ENCODE measurements at regions not wholly inside any gene's neighbourhood (a gene's known extent, or its start where the extent isn't known, plus 50 kb on each side); places are given as distances from the start of the nearest gene placed in this dataset.

DNA sequence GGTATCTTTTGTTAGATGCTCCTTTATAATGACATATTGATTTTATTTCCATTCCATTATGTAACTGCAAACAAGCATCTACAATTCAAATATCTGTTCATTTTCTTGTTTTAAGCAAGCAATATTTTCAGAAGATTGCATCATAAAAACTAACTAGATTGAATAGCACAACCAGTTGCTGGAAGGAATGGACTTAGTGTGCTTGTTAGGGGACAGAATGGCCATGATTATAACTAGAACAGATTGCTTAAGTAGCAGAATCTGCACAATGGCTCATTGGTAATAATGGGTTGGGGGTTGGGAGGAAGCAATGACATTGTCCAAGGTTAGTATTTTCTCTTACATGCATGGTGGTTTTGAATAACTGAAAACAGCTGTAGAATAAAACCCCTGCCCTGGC, 939.5 kb downstream of the SLC16A7 start:
- Histone ChIP-seq H3K4me1 (replicated peaks in 1 of 2; ENCODE audit: control insufficient read depth in 2 of 2, insufficient read depth in 2 of 2, low read length in 2 of 2) (no peaks in the 10 kb centered on the region), H3K79me2 (ENCODE audit: control insufficient read depth, insufficient read depth, low read length) (no peaks in the 10 kb centered on the region), H3K9me3 (replicated peaks; ENCODE audit: control insufficient read depth, insufficient read depth, low read depth, low read length) (no peaks in the 10 kb centered on the region; the same call in 1 of the 2 replicates), H3K27ac (ENCODE audit: extremely low read depth, low read depth, low read length) (no peak overlapping the region), H3K4me3 (no peak overlapping the region), H4K20me1 (replicated peaks; ENCODE audit: control insufficient read depth, insufficient read depth, low read length) (no peaks in the 10 kb centered on the region), H2AFZ (ENCODE audit: low read depth, low read length) (no peak overlapping the region), H3K9ac (ENCODE audit: insufficient read depth in 1 of 2, low read depth in 2 of 2, low read length in 2 of 2) (no peak overlapping the region), H3K4me2 (ENCODE audit: insufficient read depth, low read length) (no peak overlapping the region), H3K27me3 (ENCODE audit: control insufficient read depth in 2 of 2, insufficient read depth in 2 of 2, low read length in 2 of 2) (no peaks in the 10 kb centered on the region), H3K36me3 (ENCODE audit: control insufficient read depth, insufficient read depth, low read length) (no peaks in the 10 kb centered on the region), H3K9me1 (ENCODE audit: control insufficient read depth, insufficient read depth, low read length) (no peaks in the 10 kb centered on the region)
- CTCF ChIA-PET (ENCODE audit: low intra/inter-chr PET ratio) = no interaction called here
- in situ Hi-C loops (cut with MboI) (no loop called here), intact Hi-C loops (cut with micrococcal nuclease) (no loop called here)
- TF ChIP-seq CEBPG (CRISPR knock-in tag; IDR thresholded peaks at IDR 0.05) = no peak
- peak in 1 of 2 experiments; percentile 39; a peak in 1 of 4 replicates for TF ChIP-seq CEBPG (tag; conservative IDR thresholded peaks at IDR 0.05 in 1 of 2, IDR thresholded peaks at IDR 0.05 in 1 of 2)
- no peak for TF ChIP-seq RAD51 (IDR thresholded peaks at IDR 0.05; ENCODE audit: borderline replicate concordance, low read depth)
- ATAC-seq (no peak), DNase-seq (ENCODE audit: extremely low read depth in 1 of 4, low spot score in 3 of 4) (no peak), FAIRE-seq (no peak)
- POLR2A ChIA-PET = no interaction called here
- BruUV-seq (replicated peaks) = no TSS peak

DNA sequence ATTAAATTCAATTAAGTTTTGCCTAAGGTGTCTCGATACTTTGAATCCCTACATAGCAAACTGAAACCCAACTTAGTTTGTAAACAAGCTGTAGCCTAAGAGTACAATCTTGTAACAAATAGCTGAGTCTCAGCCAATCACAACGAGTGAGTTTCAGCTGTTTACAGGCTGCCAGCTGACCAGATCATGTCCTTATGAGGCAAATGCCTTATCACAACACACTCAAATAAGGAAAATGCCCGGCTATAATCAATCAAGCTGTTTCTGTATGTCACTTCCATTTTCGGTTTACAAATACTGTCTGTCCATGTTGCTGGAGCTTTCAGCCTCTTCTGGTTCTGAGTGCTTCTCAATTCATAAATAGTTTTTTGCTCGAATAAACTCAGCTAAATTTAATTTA, 943.8 kb downstream of the SLC16A7 start:
- Histone ChIP-seq H3K9me3 (replicated peaks; ENCODE audit: control insufficient read depth, insufficient read depth, low read depth, low read length) (no peaks in the 10 kb centered on the region; the same call in 1 of the 2 replicates), H3K9me1 (ENCODE audit: control insufficient read depth, insufficient read depth, low read length) (no peaks in the 10 kb centered on the region), H3K4me1 (replicated peaks in 1 of 2; ENCODE audit: control insufficient read depth in 2 of 2, insufficient read depth in 2 of 2, low read length in 2 of 2) (no peaks in the 10 kb centered on the region), H3K36me3 (ENCODE audit: control insufficient read depth, insufficient read depth, low read length) (no peaks in the 10 kb centered on the region), H3K4me2 (ENCODE audit: insufficient read depth, low read length) (no peak overlapping the region), H3K27ac (ENCODE audit: extremely low read depth, low read depth, low read length) (no peak overlapping the region), H3K9ac (ENCODE audit: insufficient read depth in 1 of 2, low read depth in 2 of 2, low read length in 2 of 2) (no peak overlapping the region), H3K27me3 (ENCODE audit: control insufficient read depth in 2 of 2, insufficient read depth in 2 of 2, low read length in 2 of 2) (no peaks in the 10 kb centered on the region), H3K4me3 (no peak overlapping the region), H2AFZ (ENCODE audit: low read depth, low read length) (no peak overlapping the region), H4K20me1 (replicated peaks; ENCODE audit: control insufficient read depth, insufficient read depth, low read length) (no peaks in the 10 kb centered on the region), H3K79me2 (ENCODE audit: control insufficient read depth, insufficient read depth, low read length) (no peaks in the 10 kb centered on the region)
- FAIRE-seq = no peak
- 2% methylated on average over 5 of the region's 5 CpGs for WGBS (ENCODE audit: insufficient coverage, low coverage, missing lambda C conversion rate)
- ChIA-PET CTCF (ENCODE audit: low intra/inter-chr PET ratio) (no interaction called here), POLR2A (no interaction called here)
- BruUV-seq (replicated peaks) = no TSS peak
- TF ChIP-seq, protein P1, sequence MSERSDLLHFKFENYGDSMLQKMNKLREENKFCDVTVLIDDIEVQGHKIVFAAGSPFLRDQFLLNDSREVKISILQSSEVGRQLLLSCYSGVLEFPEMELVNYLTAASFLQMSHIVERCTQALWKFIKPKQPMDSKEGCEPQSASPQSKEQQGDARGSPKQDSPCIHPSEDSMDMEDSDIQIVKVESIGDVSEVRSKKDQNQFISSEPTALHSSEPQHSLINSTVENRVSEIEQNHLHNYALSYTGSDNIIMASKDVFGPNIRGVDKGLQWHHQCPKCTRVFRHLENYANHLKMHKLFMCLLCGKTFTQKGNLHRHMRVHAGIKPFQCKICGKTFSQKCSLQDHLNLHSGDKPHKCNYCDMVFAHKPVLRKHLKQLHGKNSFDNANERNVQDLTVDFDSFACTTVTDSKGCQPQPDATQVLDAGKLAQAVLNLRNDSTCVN (CRISPR knock-in tag; IDR thresholded peaks at IDR 0.05) = no peak
- TF ChIP-seq KLF16 (IDR thresholded peaks at IDR 0.05) (no peak), MCM7 (IDR thresholded peaks at IDR 0.05) (no peak), ARID2 (IDR thresholded peaks at IDR 0.05) (no peak), SMARCB1 (IDR thresholded peaks at IDR 0.05; ENCODE audit: insufficient read length, low read depth) (no peak), NCOR1 (IDR thresholded peaks at IDR 0.05) (no peak), NR3C1 (CRISPR knock-in tag; IDR thresholded peaks at IDR 0.05) (no peak), ZNF57 (CRISPR knock-in tag; IDR thresholded peaks at IDR 0.05) (no peak), TCF7 (IDR thresholded peaks at IDR 0.05; ENCODE audit: borderline replicate concordance) (no peak), ZNF354B (CRISPR knock-in tag; IDR thresholded peaks at IDR 0.05) (no peak), ESRRA (IDR thresholded peaks at IDR 0.05; ENCODE audit: borderline replicate concordance, low read depth) (no peak), ZNF197 (CRISPR knock-in tag; IDR thresholded peaks at IDR 0.05; ENCODE audit: low read depth) (no peak)
- TF ChIP-seq, protein P2, sequence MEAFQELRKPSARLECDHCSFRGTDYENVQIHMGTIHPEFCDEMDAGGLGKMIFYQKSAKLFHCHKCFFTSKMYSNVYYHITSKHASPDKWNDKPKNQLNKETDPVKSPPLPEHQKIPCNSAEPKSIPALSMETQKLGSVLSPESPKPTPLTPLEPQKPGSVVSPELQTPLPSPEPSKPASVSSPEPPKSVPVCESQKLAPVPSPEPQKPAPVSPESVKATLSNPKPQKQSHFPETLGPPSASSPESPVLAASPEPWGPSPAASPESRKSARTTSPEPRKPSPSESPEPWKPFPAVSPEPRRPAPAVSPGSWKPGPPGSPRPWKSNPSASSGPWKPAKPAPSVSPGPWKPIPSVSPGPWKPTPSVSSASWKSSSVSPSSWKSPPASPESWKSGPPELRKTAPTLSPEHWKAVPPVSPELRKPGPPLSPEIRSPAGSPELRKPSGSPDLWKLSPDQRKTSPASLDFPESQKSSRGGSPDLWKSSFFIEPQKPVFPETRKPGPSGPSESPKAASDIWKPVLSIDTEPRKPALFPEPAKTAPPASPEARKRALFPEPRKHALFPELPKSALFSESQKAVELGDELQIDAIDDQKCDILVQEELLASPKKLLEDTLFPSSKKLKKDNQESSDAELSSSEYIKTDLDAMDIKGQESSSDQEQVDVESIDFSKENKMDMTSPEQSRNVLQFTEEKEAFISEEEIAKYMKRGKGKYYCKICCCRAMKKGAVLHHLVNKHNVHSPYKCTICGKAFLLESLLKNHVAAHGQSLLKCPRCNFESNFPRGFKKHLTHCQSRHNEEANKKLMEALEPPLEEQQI (IDR thresholded peaks at IDR 0.05) = no peak
- intact Hi-C loops (cut with micrococcal nuclease) (no loop called here), in situ Hi-C loops (cut with MboI) (no loop called here)
- no peak for DNase-seq (ENCODE audit: extremely low read depth in 1 of 4, low spot score in 3 of 4)
- no peak for ATAC-seq

Data from K562 (cell line).